CD14-positive monocyte (primary cell): ENCODE measurements at regions not wholly inside any gene's neighbourhood (a gene's known extent, or its start where the extent isn't known, plus 50 kb on each side); places are given as distances from the start of the nearest gene placed in this dataset.
A peak's percentile ranks its signal among the peaks of the same experiment; 100 is the strongest.

Experiments
- DNase-seq, 3 donors: peaks; one replicate each; pipeline ENCODE4 v3.0.0-alpha.2; 2011 to 2022
- H2AFZ ChIP-seq: 2 replicates; pipeline ENCODE4 v1.6.0; 2012; ENCODE audit warnings: mild to moderate bottlenecking, low read depth, low read length, inconsistent platforms; ENCODE audit not compliant: insufficient read depth, poor library complexity, severe bottlenecking
- H3K27ac ChIP-seq, 2 donors: 1 replicate in 1 of 2; 2 replicates in 1 of 2; pipeline ENCODE4 v1.5.1; 2012 to 2013; ENCODE audit warnings: low read length in 2 of 2, control low read depth in 1 of 2, inconsistent platforms in 1 of 2, low read depth in 1 of 2, mild to moderate bottlenecking in 1 of 2
- H3K27me3 ChIP-seq, 2 donors: one replicate each; pipeline versions ENCODE4 v1.6.0 to v1.6.1; 2011 to 2013; ENCODE audit warnings: low read length in 2 of 2; ENCODE audit not compliant: control insufficient read depth in 2 of 2, insufficient read depth in 2 of 2
- H3K36me3 ChIP-seq, 2 donors: replicated peaks in 1 of 2; 1 replicate in 1 of 2; 2 replicates in 1 of 2; pipeline versions ENCODE4 v1.5.1 to v1.6.1; 2012 to 2013; ENCODE audit warnings: low read length in 2 of 2, control low read depth in 1 of 2, inconsistent platforms in 1 of 2, mild to moderate bottlenecking in 1 of 2; ENCODE audit not compliant: insufficient read depth in 2 of 2, control insufficient read depth in 1 of 2
- H3K4me1 ChIP-seq, 2 donors: 1 replicate in 1 of 2; 2 replicates in 1 of 2; pipeline versions ENCODE4 v1.5.1 to v1.6.1; 2012 to 2013; ENCODE audit warnings: low read length in 2 of 2, control low read depth in 1 of 2, inconsistent platforms in 1 of 2, mild to moderate bottlenecking in 1 of 2, moderate library complexity in 1 of 2; ENCODE audit not compliant: insufficient read depth in 2 of 2, control insufficient read depth in 1 of 2
- H3K4me2 ChIP-seq: replicated peaks from 2 replicates; pipeline ENCODE3; 2012; ENCODE audit warnings: low read length, moderate library complexity, mild to moderate bottlenecking; ENCODE audit not compliant: poor library complexity, severe bottlenecking; ENCODE audit errors: extremely low read depth
- H3K4me3 ChIP-seq, 3 experiments: fragments of 200-600 bp in 1 of 3; sonication (generic) in 1 of 3; replicated peaks in 1 of 3; 1 replicate in 2 of 3; 2 replicates in 1 of 3; pipeline ENCODE4 v1.5.1; 2011 to 2013; ENCODE audit warnings: low read length in 3 of 3, mild to moderate bottlenecking in 3 of 3, control low read depth in 2 of 3, low read depth in 2 of 3, inconsistent platforms in 1 of 3, moderate library complexity in 1 of 3
- H3K79me2 ChIP-seq: 2 replicates; pipeline ENCODE4 v1.6.0; 2012; ENCODE audit warnings: mild to moderate bottlenecking, control low read depth, inconsistent platforms, low read length, moderate library complexity; ENCODE audit not compliant: insufficient read depth
- H3K9ac ChIP-seq: 2 replicates; pipeline ENCODE4 v1.6.0; 2017; ENCODE audit warnings: low read length, mild to moderate bottlenecking; ENCODE audit not compliant: insufficient read depth, poor library complexity, severe bottlenecking
- H3K9me3 ChIP-seq, 2 donors: replicated peaks in 1 of 2; 1 replicate in 1 of 2; 2 replicates in 1 of 2; pipeline versions ENCODE4 v1.5.1 to v1.6.1; 2012 to 2013; ENCODE audit warnings: low read length in 2 of 2, control low read depth in 1 of 2; ENCODE audit not compliant: control insufficient read depth in 1 of 2, insufficient read depth in 1 of 2
- H4K20me1 ChIP-seq: 2 replicates; pipeline ENCODE4 v1.6.0; 2012; ENCODE audit warnings: mild to moderate bottlenecking, low read length, control low read depth, moderate library complexity; ENCODE audit not compliant: insufficient read depth
- H3K27ac Mint-ChIP-seq, 7 donors: one replicate each; pipeline ENCODE4 v1.8.0; 2020; ENCODE audit warnings: mild to moderate bottlenecking in 7 of 7, mixed read lengths in 7 of 7, moderate library complexity in 6 of 7, inconsistent platforms in 2 of 7
- H3K27me3 Mint-ChIP-seq, 3 donors: one replicate each; pipeline ENCODE4 v1.8.0; 2021 to 2022; ENCODE audit warnings: low read depth in 3 of 3, mild to moderate bottlenecking in 3 of 3, mixed read lengths in 3 of 3, moderate library complexity in 3 of 3, inconsistent platforms in 1 of 3
- H3K36me3 Mint-ChIP-seq, 2 donors: one replicate each; pipeline ENCODE4 v1.8.0; 2020; ENCODE audit warnings: mixed read lengths in 2 of 2, inconsistent platforms in 1 of 2, mild to moderate bottlenecking in 1 of 2
- H3K4me1 Mint-ChIP-seq: one replicate; pipeline ENCODE4 v1.8.0; 2020; ENCODE audit warnings: mild to moderate bottlenecking, mixed read lengths
- H3K4me3 Mint-ChIP-seq, 2 donors: one replicate each; pipeline ENCODE4 v1.8.0; 2020; ENCODE audit warnings: mild to moderate bottlenecking in 2 of 2, mixed read lengths in 2 of 2, moderate library complexity in 1 of 2
- H3K9me3 Mint-ChIP-seq, 7 donors: one replicate each; pipeline ENCODE4 v1.8.0; 2020 to 2022; ENCODE audit warnings: mixed read lengths in 7 of 7, mild to moderate bottlenecking in 6 of 7, moderate library complexity in 6 of 7, inconsistent platforms in 2 of 7
- WGBS: methylation state at CpG from one replicate; pipeline ENCODE4 v1.1.5; 2013; ENCODE audit warnings: missing lambda C conversion rate; ENCODE audit not compliant: insufficient coverage; 5-methylcytosine and 5-hydroxymethylcytosine counted together
- intact Hi-C, 2 donors: fragments of 100-400 bp; cut with micrococcal nuclease; formaldehyde crosslinking; loops; one replicate each; pipeline versions ENCODE4 v1.15.0 to v1.15.1; 2023
- TF ChIP-seq, protein P1 (sequence below): fragments of 200-600 bp; IDR thresholded peaks from one replicate; pipeline ENCODE4 v1.8.0; 2022; ENCODE audit warnings: antibody characterized with exemption, mild to moderate bottlenecking

DNA sequence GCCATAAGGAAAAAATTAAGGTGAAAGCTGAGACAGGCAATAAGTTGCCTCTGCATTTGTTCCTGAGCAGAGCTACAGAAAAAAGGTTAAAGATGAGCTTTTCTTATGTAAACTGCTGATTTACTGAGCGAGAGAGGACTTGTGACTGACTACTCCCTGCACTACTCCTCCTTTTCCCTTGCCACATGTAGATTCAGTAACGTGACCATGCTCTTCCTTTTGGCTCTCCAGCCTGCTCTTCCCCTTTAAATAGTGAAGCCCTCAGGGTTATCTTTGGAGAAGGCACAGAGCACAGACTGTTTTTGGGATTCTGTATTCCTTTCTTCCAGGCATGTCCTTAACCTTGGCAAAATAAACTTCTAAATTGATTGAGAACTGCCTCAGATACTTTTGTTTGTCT, 630.2 kb downstream of the UQCRFS1 start:
- no peak for DNase-seq
- Histone ChIP-seq H3K4me2 (no peak overlapping the region), H3K4me1 (no peaks in the 10 kb centered on the region), H3K27me3 (no peaks in the 10 kb centered on the region), H3K27ac (no peak overlapping the region), H2AFZ (no peak overlapping the region), H3K4me3 (no peak overlapping the region), H3K9ac (no peak overlapping the region), H3K79me2 (no peaks in the 10 kb centered on the region), H4K20me1 (no peaks in the 10 kb centered on the region), H3K9me3 (no peaks in the 10 kb centered on the region), H3K36me3 (no peaks in the 10 kb centered on the region)
- Mint-ChIP-seq H3K27me3 (peaks cover 2 to 9% (median 3%) of the 10 kb centered on the region in 3 donors), H3K27ac (peak overlapping the region in 1 of 7 donors; percentile 37), H3K9me3 (peaks cover 0 to 6% (median 0%) of the 10 kb centered on the region in 7 donors), H3K36me3 (no peaks in the 10 kb centered on the region), H3K4me3 (no peak overlapping the region), H3K4me1 (no peaks in the 10 kb centered on the region)
- 73% methylated on average over 2 of the region's 2 CpGs for WGBS
- intact Hi-C loops = no loop called here
- TF ChIP-seq, protein P1, sequence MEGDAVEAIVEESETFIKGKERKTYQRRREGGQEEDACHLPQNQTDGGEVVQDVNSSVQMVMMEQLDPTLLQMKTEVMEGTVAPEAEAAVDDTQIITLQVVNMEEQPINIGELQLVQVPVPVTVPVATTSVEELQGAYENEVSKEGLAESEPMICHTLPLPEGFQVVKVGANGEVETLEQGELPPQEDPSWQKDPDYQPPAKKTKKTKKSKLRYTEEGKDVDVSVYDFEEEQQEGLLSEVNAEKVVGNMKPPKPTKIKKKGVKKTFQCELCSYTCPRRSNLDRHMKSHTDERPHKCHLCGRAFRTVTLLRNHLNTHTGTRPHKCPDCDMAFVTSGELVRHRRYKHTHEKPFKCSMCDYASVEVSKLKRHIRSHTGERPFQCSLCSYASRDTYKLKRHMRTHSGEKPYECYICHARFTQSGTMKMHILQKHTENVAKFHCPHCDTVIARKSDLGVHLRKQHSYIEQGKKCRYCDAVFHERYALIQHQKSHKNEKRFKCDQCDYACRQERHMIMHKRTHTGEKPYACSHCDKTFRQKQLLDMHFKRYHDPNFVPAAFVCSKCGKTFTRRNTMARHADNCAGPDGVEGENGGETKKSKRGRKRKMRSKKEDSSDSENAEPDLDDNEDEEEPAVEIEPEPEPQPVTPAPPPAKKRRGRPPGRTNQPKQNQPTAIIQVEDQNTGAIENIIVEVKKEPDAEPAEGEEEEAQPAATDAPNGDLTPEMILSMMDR = no peak

DNA sequence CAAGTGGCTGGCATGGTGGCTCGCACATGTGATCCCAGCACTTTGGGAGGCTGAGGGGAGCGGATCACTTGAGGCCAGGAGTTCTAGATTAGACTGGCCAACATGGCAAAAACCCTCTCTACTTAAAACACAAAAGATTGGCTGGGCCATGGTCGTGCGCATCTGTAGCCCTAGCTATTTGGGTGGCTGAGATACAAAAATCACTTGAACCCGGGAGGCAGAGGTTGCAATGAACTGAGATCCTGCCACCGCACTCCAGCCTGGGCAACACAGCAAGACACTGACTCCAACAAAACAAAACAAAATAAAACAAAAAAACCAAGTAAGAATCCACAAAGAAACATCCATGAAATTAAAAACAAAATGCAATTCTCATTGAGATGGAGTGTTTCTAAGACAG, 630.6 kb downstream of the UQCRFS1 start:
- Histone ChIP-seq H3K9ac (no peak overlapping the region), H3K4me2 (no peak overlapping the region), H3K4me3 (no peak overlapping the region), H2AFZ (no peak overlapping the region), H3K9me3 (no peaks in the 10 kb centered on the region), H3K4me1 (no peaks in the 10 kb centered on the region), H3K27me3 (no peaks in the 10 kb centered on the region), H3K36me3 (no peaks in the 10 kb centered on the region), H4K20me1 (no peaks in the 10 kb centered on the region), H3K27ac (no peak overlapping the region), H3K79me2 (no peaks in the 10 kb centered on the region)
- peaks cover 0 to 10% (median 0%) of the 10 kb centered on the region in 7 donors for H3K9me3 Mint-ChIP-seq
- H3K4me1 Mint-ChIP-seq = no peaks in the 10 kb centered on the region
- H3K27ac Mint-ChIP-seq = no peak overlapping the region
- TF ChIP-seq, protein P1 = no peak
- DNase-seq = no peak
- peaks cover 2 to 9% (median 3%) of the 10 kb centered on the region in 3 donors for H3K27me3 Mint-ChIP-seq
- H3K4me3 Mint-ChIP-seq = no peak overlapping the region
- 100% methylated on average over 4 of the region's 6 CpGs for WGBS
- intact Hi-C loops = no loop called here
- H3K36me3 Mint-ChIP-seq = no peaks in the 10 kb centered on the region
